SK-N-SH treated with all-trans-retinoic acid at 6 μM for 48 hours (cell line): ENCODE measurements at regions not wholly inside any gene's neighbourhood (a gene's known extent, or its start where the extent isn't known, plus 50 kb on each side); places are given as distances from the start of the nearest gene placed in this dataset.

Experiments
- OSR1 ChIP-seq: fragments of 250-450 bp; sonication (Bioruptor Pico); IDR thresholded peaks from 2 replicates; pipeline ENCODE4 v1.8.0; 2022; ENCODE audit warnings: moderate library complexity, mild to moderate bottlenecking, inconsistent platforms
- PATZ1 ChIP-seq: fragments of 250-450 bp; sonication (Bioruptor Pico); IDR thresholded peaks from 2 replicates; pipeline ENCODE4 v1.8.0; 2020; ENCODE audit warnings: mild to moderate bottlenecking, moderate library complexity, borderline replicate concordance
- POU6F1 ChIP-seq: fragments of 250-450 bp; sonication (Bioruptor Pico); IDR thresholded peaks from 2 replicates; pipeline ENCODE4 v1.8.0; 2021; ENCODE audit warnings: low read depth, mild to moderate bottlenecking, moderate library complexity, borderline replicate concordance
- PPARA ChIP-seq: fragments of 250-450 bp; sonication (Bioruptor Pico); IDR thresholded peaks from 2 replicates; pipeline ENCODE4 v1.5.0; 2020; ENCODE audit warnings: mild to moderate bottlenecking, borderline replicate concordance
- RARB ChIP-seq: fragments of 250-450 bp; sonication (Bioruptor Pico); IDR thresholded peaks from 2 replicates; pipeline ENCODE4 v1.8.0; 2021; ENCODE audit warnings: mild to moderate bottlenecking, moderate library complexity
- TOX ChIP-seq: fragments of 250-450 bp; sonication (Bioruptor Pico); IDR thresholded peaks from 2 replicates; pipeline ENCODE4 v1.8.0; 2021; ENCODE audit warnings: mild to moderate bottlenecking, moderate library complexity, borderline replicate concordance
- ZC3H10 ChIP-seq: fragments of 250-450 bp; sonication (Bioruptor Pico); IDR thresholded peaks from 2 replicates; pipeline ENCODE4 v1.5.1; 2021; ENCODE audit warnings: mild to moderate bottlenecking, moderate library complexity

- TF ChIP-seq TOX (no peak), OSR1 (no peak), PPARA (CRISPR knock-in tag) (no peak), POU6F1 (CRISPR knock-in tag) (no peak), RARB (CRISPR knock-in tag) (no peak), PATZ1 (CRISPR knock-in tag) (no peak), ZC3H10 (CRISPR knock-in tag) (no peak)
Measured at GRCh38 chr2:192444286-192444838, 249.6 kb upstream of the TMEFF2 start.
